GM18511 (cell line): ENCODE measurements at regions not wholly inside any gene's neighbourhood (a gene's known extent, or its start where the extent isn't known, plus 50 kb on each side); places are given as distances from the start of the nearest gene placed in this dataset.
"Not testable (repeated sequence)": the region's sequence is repeated elsewhere in the genome, so short reads cannot be mapped to it uniquely, and the experiment has no call there.

ENCODE experiments used
- ATAC-seq: cut with Tn5 transposase; IDR thresholded peaks from one replicate; pipeline ENCODE4 v1.9.1; 2021; ENCODE audit warnings: mild to moderate bottlenecking, moderate library complexity; ENCODE audit not compliant: unreplicated experiment

DNA sequence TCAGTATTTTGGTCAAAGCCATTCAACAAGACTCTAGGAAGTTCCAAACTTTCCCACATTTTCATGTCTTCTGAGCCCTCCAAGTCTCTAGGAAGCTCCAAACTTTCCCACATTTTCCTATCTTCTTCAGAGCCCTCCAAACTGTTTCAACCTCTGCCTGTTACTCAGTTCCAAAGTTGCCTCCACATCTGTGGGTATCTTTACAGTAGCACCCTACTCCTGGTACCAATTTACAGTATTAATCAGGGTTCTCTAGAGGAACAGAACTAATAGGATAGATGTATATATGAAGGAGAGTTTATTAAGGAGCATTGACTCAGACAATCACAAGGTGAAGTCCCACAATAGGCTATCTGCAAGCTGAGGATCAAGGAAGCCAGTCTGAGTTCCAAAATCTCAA, 296.0 kb upstream of the CCL2 start:
- ATAC-seq, result not testable (repeated sequence)

DNA sequence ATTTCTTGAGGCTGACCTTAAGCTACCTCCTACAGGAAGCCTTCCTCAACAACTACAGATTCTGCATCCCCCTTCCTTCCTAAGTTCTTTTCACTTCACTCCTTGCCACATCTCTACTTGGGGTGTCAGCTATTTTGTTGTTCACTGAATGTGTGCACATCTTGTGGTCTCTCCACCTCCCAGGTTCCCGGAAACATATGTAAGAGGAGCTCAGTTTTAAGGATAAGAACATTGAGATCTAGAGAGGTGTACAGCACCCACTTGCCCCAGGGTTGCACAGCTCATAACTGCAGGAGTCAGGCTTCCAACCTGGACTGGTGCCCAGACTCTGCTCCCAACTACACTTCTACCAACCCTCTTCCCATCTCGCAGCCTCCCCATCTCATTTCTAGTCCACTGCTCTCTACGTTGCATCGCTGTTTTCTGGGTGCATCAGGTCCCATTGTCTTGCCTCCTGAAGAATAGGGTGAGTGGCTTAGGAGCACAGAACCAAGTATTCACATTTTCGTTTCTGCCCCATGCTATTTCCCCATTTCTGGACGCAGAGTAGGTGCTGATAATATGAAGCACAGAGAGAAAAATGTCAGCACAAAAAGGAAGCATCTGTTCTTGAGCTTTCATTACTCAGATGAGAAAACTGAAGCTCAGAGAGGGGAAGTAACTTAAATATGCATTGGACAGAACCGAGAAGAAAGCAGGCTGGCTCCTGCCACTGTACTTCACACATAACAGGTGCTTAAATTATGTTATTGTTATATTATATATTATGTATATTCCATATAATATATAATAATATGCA, 292.0 kb upstream of the CCL2 start:
- ATAC-seq, result peak; percentile 45

DNA sequence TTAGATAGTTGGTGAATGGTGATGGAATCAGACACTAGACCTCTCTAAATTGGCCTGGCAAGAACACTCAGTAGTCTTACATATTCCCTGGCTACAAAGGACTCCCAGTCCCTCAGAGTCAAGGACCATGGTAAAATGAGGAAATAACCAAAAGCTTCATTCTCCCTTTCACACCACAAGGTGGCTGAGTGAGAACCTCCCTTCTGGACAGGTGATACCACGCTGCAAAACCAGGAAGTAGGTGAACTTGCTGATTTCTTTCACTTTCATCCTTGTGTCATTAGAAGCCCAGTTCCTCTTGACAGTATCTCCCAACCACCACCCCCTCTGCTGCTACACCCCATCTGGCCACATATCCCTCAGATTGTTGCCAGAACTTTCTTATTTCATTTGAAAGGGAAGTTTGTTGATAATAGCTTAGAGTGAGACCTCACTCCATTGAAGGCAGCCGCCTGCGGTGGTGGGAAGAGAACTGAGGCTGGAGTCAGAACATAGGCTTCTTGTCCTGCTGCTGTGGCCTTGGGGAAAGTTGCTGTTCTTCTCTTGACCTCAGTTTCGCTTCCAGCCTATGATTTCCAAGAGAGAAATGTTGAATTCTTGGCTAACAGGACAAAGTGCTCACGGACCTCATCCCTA, 290.6 kb upstream of the CCL2 start:
- ATAC-seq, result peak; percentile 81

DNA sequence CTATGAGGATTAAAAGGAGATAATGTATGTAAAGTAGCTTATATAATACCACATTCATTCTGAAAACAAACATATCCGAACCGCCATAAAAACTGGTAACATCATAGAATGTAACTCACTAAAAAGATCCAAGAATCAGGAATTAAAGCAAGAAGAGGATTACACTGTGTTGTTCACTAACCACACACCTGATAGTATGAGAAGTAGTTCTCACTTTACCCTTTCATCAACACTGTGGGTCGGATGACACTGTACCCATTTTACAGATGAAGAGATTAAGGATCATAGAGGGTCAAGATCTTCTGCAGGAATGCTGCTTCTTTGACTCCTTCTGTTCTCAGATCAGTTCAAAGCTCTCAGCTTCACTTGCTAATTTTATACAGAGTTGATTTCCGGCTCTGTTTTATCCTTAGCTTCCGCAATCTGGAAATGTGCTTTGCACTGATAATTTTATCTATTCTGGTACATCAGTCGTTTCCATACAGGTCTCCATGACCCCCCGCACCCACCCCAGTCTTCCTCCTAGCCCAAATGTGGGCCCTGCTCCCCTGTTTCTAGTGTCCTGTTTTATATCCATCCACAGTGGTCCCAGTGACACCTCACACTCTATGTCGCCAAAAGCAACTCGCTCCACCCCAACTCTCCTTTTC, 288.6 kb upstream of the CCL2 start:
- no peak for ATAC-seq

DNA sequence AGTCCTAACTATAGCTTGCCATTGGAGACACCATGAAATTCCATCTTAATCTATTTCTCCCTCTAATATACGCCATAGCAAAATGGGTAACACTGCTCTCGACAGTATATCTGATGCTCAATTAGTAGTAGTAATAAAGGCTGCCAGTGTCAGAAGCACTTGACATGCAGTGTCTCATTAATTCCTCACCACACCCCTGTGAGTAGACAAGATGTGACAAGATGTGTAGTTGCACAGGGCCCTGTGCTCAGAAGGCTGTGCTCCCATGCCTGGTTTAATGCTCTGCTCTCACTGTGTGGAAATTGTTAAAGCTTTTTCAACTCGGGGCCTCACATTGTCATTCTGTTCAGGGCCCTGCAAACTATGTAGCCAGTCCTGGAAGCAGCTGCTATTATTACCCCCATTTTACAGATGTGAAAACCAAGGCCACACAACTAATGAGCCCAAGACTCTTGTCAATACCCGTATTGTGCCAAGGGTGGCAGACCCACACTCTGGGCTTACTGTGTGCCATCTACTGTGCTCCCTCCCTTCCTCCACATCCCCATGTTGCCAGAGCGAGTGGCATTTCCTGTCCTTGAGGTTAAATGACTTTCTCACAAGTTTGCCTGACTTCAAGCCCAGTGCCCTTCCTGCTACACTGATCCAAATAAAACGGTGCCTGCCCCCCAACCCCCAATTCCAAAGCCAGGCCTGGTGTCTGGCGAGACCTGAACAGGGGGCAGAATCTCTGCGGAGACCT, 287.3 kb upstream of the CCL2 start:
- ATAC-seq, result no peak

DNA sequence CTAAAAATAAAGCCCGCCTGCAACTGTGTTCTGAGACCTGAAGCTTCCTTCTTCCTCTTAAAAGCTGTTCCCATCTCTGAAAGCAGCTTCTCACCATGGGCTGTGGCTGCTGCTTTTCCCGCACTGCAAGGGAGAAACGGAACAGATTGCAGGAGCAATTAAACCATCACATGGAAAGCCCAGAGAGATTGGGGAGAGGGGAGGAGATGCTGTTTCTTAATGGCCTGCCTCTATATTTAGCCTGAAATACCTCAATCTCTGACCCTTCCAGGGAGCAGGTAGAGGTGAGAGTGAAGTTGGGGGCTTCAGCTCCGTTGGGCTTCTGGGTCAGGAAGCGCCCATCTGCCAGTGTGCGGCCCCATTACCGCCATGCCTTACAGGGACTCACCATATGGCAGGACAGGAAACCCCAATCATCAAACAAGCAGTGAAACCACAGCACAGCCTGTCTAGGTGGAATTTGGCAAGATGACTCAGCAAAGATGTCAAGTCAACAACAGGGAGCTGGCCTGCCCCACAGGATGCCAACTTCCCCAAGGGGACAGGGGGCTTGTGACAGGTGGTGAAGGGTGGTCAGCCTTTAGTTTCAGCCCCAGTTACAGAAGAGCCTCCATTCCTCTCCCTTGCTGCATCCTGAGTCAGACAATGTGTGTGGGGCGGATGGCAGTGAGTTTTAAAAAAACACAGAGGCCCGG, 286.6 kb upstream of the CCL2 start:
- ATAC-seq, result peak; percentile 61

DNA sequence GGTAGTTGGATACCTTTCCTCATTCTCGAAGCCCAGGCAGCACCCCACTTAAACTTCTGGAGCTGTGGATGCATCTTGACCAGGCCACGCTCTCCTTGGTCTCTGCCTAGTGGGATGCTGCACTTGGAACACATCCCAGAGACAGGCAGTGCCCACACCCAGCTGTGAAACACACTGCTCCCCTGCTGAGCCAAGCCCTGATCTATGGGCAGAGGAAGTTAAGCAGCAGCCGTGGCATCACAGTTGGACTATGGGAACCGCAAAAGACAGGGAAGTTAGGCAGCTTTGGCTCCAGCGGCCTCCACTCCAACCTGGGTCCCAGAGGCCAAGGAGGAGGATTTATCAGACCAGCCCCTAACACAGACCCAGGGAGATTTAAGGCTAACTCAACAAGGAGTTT, 284.8 kb upstream of the CCL2 start:
- ATAC-seq, result no peak

DNA sequence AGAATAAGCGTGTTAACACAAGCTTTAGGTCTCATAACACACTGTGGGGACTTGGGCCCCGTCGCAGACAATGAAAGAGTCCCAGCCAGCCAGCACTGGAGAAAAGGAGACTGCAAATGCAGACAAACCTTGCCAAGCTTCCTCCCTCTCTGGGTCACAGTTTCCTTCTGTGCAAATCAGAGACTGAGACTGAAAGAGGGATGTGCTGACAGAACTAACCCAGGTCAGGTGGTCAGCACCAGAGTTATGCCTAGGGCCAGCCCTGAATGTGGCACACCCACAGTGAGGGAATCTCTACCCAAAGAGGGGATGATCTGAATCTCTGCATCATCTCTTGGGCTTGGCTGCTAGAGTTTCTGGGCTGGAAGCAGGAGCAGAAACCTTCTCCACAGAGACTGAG, 282.3 kb upstream of the CCL2 start:
- no peak for ATAC-seq

DNA sequence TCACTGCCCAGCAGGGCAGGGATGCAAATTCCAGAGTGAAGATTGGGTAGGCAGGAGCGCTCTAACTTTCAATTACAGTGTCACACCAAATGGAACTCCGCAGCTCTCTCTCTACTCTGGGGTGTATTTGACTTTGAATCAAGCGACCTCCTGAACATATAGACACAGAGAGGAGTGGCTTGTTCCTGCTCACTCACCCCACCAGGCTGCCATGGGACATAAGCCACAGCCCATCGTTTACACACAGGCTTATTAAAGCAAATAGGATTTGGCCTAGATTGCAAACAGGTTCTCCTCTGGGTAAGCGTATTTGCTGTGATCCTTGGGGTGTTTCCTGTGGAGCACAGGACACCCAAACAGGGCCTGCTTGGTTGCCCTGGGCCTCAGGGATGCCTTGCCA, 281.6 kb upstream of the CCL2 start:
- ATAC-seq, result no peak

DNA sequence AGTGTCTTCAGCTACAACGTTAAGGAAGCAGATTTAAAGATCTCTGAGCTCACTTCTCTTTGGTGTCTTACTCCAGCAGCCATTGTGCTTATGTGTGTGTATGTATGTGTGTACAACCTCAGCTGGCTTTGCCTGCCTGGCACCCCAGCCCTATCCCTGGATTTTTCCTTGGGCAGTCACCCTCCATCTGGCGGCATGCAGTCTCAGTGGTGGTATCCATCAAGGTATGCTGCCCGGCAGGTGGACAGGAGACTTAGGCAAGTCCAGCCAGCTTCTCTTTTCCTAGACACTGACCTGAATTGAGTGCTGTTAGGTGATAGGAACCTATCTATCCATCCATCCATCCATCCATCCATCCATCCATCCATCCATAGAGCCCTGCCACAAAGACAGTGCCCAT, 280.8 kb upstream of the CCL2 start:
- ATAC-seq, result no peak

DNA sequence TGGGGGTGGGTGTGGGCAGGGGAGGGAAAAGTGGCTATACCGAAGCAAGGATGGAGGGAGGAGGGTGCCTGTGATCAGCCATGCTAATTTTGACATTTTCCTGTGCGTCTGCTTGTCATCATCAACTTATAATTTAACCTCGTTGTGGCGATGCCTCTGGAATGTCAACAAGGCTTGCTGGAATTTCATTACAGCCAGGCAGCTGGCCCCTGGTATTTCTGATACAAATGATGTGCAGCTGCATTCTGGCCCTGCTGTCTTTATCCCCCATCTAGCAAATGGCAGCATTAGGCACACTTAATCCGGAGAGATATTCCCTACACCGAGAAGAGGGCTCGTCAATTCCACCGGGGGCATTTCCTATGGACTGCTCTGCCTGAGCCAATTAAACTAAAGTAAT, 278.3 kb upstream of the CCL2 start:
- ATAC-seq, result no peak

DNA sequence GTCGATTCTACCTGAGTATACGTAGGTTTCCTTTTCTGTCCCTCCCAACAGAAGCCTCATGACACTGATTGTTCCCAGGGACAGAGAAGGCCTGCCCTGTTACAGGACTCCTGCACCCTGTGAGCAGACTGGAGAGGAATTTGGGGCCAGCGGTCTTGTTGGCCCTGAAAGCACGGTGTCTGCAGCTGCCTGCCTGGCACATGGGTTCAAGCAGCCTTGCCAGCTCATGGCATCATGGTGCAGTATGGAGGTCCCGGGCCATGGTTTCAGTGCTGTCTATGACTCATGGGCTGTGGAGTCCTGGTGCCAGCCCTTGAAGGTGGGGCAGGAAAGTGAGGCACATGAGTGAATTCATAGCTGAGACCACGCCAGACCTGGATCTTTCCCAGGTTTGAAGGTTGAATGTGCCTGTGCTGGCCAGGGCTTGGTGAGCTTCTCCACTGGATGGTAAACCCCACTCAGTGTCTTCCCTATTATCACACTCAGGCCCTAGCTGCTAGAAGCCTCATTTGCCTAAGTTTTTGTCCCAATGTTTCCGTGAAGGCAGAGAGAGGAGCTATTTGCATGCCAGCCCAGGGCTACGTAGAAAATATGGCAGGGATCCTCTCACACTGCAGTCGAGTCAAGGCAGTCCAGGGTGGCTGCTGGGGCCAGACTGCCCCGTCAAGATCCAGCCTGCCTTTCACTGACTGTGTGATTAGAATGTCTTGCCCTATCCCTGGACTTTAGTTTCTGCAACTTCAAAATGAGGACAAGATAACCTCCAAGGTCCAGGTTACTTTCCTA, 277.2 kb upstream of the CCL2 start:
- no peak for ATAC-seq

DNA sequence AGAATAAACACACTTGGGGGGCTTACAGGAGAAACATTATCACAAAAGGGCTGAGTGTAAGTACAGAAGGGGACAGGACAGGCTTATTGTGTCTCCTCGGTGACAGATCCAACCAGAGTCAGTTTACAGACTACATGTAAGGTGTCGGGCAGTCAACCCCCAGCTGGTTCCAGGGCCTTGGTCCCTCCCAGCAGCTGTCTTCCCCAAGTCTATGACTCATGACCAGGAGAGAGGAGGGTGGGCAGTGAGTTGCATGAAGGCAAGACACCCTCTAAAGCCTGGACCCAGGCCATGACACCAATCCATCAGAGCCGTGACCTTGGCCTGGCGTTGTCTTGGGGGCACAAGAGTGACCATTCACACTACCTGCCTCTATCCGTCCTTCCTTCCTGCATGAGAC, 276.2 kb upstream of the CCL2 start:
- ATAC-seq, result no peak

DNA sequence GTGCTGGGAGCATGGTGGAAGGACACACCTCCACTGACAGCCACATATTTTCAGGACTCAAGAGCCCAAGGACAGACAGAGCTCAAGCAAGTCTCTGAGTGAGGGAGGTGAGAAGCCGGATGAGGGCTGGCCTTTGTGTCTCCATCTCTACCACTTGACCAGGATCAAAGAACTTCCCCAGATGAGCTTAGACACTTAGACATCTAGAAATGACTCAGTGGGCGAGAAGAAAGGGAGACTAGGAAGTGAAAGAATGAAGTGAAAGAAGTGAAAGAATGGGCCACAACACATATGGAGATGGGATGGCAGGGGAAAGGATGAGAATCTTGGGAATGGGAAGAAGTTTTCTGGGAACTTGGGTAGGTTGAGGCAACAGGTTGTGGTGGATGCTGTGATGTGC, 274.9 kb upstream of the CCL2 start:
- no peak for ATAC-seq

DNA sequence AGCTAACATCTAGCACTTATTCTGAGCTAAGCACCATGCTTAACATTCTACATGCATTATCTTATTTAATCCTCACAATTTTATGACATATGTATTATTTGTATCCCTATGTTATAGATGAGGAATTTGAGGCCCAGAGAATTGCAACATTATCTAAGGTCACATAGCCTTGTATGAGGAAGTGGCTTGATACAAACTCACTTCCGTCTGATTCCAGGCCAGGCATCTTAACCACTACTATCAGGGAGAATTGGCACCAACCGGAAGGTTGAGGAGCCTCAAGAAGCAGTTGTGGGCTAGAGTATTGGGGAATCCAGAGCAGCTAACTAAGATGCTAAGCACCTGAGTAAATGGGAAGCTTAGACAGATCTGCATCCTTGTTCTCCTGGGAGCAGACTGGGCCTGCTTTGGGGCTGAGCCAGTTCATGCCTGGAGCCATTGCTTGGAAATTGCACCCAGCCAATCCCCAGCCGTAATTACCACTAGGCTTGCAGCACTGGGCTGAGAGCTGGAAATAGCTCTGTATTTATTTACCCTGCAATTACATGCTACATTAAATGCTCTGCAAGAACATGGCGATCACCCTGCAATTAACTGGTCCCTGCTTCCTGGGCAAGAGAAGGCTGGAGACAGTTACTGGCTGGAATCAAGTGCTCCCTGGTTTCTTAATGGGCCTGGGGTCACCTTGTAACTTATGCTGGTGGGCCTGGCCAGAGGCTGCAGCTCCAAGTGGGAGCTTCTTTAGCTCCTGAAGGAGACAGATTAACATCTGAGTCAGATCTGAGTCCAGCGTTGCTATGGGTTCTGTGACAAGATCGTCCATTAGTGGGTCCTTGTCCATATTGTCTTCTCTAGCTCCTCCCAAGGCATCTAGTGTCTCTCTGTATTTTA, 273.1 kb upstream of the CCL2 start:
- no peak for ATAC-seq

DNA sequence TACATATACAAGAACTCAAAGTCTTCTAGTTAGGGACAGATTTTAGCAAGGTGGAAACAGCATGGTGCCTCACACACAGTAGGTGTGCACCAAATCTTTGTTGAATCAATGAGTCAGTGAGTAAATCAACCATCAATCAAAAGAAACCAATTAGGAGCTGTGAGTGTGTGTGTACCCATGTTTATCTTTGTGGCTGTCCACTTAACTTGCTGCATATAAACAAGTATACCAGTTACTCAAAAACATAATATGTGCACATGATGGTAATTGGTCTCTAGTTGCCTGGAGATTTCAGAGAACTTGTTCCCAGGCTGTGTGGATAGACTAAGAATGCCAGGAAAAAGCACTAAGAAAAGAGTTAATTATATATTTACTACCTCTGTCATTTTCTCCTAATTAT, 272.2 kb upstream of the CCL2 start:
- ATAC-seq, result no peak

DNA sequence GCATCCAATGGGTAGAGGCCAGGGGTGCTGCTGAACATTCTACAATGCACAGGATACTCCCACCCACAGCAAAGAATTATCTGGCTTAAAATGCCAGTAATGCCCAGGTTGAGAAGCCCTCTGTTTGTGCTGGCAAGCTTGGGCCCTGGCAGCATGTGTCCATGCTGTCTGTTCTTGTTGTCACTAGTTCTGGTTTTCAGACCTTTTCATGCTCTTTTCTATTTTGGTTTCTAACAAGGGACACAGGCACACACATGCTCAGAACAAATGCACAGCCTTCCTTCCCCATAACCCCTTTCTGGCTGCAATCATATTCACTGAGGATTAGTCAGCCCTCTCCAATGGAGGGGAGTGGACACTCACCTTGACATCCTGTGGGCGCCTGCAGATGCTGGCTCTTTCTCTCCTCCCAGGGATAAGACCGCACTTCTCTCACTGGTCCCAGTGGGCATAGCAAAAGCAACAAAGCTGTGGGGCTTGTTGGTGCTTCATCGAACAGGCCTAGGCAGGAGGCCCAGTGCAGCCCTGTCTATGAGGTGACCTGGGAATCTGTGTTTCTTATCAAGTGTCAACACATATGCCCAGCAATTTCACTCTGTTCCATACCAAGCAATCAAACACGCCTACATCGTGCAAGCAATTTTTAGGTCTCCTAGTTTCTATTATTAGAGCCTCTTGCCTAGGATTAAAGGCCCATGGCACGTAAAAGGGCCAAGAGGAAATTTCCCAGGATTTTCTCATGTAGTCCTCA, 271.1 kb upstream of the CCL2 start:
- ATAC-seq, result no peak

DNA sequence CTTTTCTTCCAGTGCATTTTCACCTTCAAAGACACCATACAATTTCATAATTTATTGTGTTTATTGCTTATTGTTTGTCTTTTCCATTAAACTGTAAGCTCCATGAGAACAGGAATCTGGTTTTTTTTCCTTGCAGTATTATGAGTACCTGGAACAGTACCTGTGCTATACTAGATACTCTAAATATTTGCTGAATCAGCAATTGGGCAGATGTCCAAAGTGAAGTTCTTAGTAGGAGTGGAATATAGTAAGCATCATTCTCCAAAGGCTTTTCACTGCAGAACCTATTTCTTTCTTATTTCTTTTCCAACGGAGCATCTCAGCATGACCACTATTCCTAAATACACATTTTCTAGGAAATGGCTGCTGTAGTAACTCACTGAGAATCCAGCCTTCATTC, 269.0 kb upstream of the CCL2 start:
- no peak for ATAC-seq
